LoVo (cell line): ENCODE measurements at regions not wholly inside any gene's neighbourhood (a gene's known extent, or its start where the extent isn't known, plus 50 kb on each side); places are given as distances from the start of the nearest gene placed in this dataset.

Experiments
- DNase-seq: peaks from one replicate; pipeline ENCODE4 v3.0.0-alpha.2; 2016; ENCODE audit warnings: low spot score

GRCh38 chr5:20649966-20650365 lies 662.0 kb upstream of the CDH18 start:
- DNase-seq: no peak

GRCh38 chr5:20648981-20649380 lies 661.0 kb upstream of the CDH18 start:
- no peak for DNase-seq

GRCh38 chr5:20636686-20637085 lies 648.7 kb upstream of the CDH18 start:
- DNase-seq: no peak

- DNase-seq: no peak
These were observed 631.6 kb upstream of the CDH18 start for GRCh38 chr5:20619591-20619990.

GRCh38 chr5:20618340-20618739 lies 630.3 kb upstream of the CDH18 start:
- DNase-seq: no peak

- DNase-seq: no peak
These were observed 629.8 kb upstream of the CDH18 start for GRCh38 chr5:20617841-20618240.

- DNase-seq: no peak
These were observed 628.0 kb upstream of the CDH18 start for GRCh38 chr5:20615888-20616563.

GRCh38 chr5:20611620-20612019 lies 623.6 kb upstream of the CDH18 start:
- DNase-seq: no peak

- no peak for DNase-seq
These were observed 622.7 kb upstream of the CDH18 start for GRCh38 chr5:20610681-20611080.

- DNase-seq: no peak
These were observed 621.1 kb upstream of the CDH18 start for GRCh38 chr5:20609126-20609525.

- DNase-seq: no peak
These were observed 620.6 kb upstream of the CDH18 start for GRCh38 chr5:20608567-20608966.

GRCh38 chr5:20605732-20606525 lies 617.9 kb upstream of the CDH18 start:
- no peak for DNase-seq

- no peak for DNase-seq
These were observed 617.0 kb upstream of the CDH18 start for GRCh38 chr5:20604992-20605391.

GRCh38 chr5:20601678-20602100 lies 613.7 kb upstream of the CDH18 start:
- no peak for DNase-seq

- DNase-seq: no peak
These were observed 602.4 kb upstream of the CDH18 start for GRCh38 chr5:20590356-20590755.

- DNase-seq: no peak
These were observed 587.6 kb upstream of the CDH18 start for GRCh38 chr5:20575571-20575970.

- no peak for DNase-seq
These were observed 586.6 kb upstream of the CDH18 start for GRCh38 chr5:20574576-20574975.

- DNase-seq: no peak
These were observed 584.6 kb upstream of the CDH18 start for GRCh38 chr5:20572614-20573013.

GRCh38 chr5:20570486-20570885 lies 582.5 kb upstream of the CDH18 start:
- no peak for DNase-seq

GRCh38 chr5:20562544-20562943 lies 574.5 kb upstream of the CDH18 start:
- no peak for DNase-seq

- no peak for DNase-seq
These were observed 571.8 kb upstream of the CDH18 start for GRCh38 chr5:20559845-20560244.

- DNase-seq: no peak
These were observed 568.2 kb upstream of the CDH18 start for GRCh38 chr5:20556115-20556763.

- no peak for DNase-seq
These were observed 567.0 kb upstream of the CDH18 start for GRCh38 chr5:20555034-20555433.
